Stimulated activated naive B cell treated with anti-CD40 and anti-IgM and Interleukin-4, amounts not matched to agents 10 μg/mL and 1 μg/mL and 100 μg/mL, for 72 hours (primary cell): ENCODE measurements at regions not wholly inside any gene's neighbourhood (a gene's known extent, or its start where the extent isn't known, plus 50 kb on each side); places are given as distances from the start of the nearest gene placed in this dataset.
A peak's percentile ranks its signal among the peaks of the same experiment; 100 is the strongest.
"Not testable (repeated sequence)": the region's sequence is repeated elsewhere in the genome, so short reads cannot be mapped to it uniquely, and the experiment has no call there.

ENCODE experiments used
- ATAC-seq, 2 donors: fragments of 150-1000 bp; cut with Tn5 transposase; replicated peaks; 2 replicates each; pipeline ENCODE4 v1.10.0; 2021; ENCODE audit warnings: moderate library complexity in 1 of 2
- DNase-seq: peaks from one replicate; pipeline ENCODE4 v3.0.0; 2021
- H3K27ac Mint-ChIP-seq: one replicate; pipeline ENCODE4 v1.8.0; 2022; ENCODE audit warnings: mild to moderate bottlenecking, mixed read lengths
- H3K27me3 Mint-ChIP-seq, 2 donors: one replicate each; pipeline ENCODE4 v1.8.0; 2022; ENCODE audit warnings: mixed read lengths in 2 of 2
- H3K36me3 Mint-ChIP-seq, 2 donors: one replicate each; pipeline ENCODE4 v1.8.0; 2022; ENCODE audit warnings: mixed read lengths in 2 of 2, mild to moderate bottlenecking in 1 of 2
- H3K4me1 Mint-ChIP-seq, 2 donors: one replicate each; pipeline ENCODE4 v1.8.0; 2022; ENCODE audit warnings: mixed read lengths in 2 of 2, mild to moderate bottlenecking in 1 of 2
- H3K4me3 Mint-ChIP-seq, 2 donors: one replicate each; pipeline ENCODE4 v1.8.0; 2022; ENCODE audit warnings: mild to moderate bottlenecking in 2 of 2, mixed read lengths in 2 of 2, moderate library complexity in 1 of 2
- H3K9me3 Mint-ChIP-seq, 2 donors: one replicate each; pipeline ENCODE4 v1.8.0; 2022; ENCODE audit warnings: mixed read lengths in 2 of 2, mild to moderate bottlenecking in 1 of 2

- peaks cover 31 to 34% of the 10 kb centered on the region in 2 donors for H3K36me3 Mint-ChIP-seq
- H3K4me3 Mint-ChIP-seq: no peak overlapping the region
- ATAC-seq: no peak
These were observed 90.4 kb upstream of the PLEKHM1 start for GRCh38 chr17:45580924-45581323.

DNA sequence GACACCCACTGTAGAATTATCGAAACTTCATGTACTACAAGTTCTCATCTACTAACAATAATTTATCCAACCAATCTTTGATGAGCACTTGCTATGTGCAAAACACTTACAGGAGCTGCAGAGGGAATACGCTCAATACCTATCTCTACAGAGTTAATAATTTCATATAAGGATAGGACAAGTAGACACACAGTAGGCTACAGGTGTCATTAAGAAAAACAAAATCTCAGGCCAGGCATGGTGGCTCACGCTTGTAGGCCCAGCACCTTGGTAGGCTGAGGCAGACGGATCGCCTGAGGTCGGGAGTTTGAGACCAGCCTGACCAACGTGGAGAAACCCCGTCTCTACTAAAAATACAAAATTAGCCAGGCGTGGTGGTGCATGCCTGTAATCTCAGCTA lies 91.3 kb upstream of the PLEKHM1 start:
- peaks cover 26 to 29% of the 10 kb centered on the region in 2 donors for H3K36me3 Mint-ChIP-seq

More at GRCh38 chr17:45580924-45581323, 90.4 kb upstream of the PLEKHM1 start:
- no peak for DNase-seq
- Mint-ChIP-seq H3K4me1 (peaks cover 44 to 74% of the 10 kb centered on the region in 2 donors), H3K27me3 (no peaks in the 10 kb centered on the region), H3K9me3 (no peaks in the 10 kb centered on the region), H3K27ac (no peak overlapping the region)

DNA sequence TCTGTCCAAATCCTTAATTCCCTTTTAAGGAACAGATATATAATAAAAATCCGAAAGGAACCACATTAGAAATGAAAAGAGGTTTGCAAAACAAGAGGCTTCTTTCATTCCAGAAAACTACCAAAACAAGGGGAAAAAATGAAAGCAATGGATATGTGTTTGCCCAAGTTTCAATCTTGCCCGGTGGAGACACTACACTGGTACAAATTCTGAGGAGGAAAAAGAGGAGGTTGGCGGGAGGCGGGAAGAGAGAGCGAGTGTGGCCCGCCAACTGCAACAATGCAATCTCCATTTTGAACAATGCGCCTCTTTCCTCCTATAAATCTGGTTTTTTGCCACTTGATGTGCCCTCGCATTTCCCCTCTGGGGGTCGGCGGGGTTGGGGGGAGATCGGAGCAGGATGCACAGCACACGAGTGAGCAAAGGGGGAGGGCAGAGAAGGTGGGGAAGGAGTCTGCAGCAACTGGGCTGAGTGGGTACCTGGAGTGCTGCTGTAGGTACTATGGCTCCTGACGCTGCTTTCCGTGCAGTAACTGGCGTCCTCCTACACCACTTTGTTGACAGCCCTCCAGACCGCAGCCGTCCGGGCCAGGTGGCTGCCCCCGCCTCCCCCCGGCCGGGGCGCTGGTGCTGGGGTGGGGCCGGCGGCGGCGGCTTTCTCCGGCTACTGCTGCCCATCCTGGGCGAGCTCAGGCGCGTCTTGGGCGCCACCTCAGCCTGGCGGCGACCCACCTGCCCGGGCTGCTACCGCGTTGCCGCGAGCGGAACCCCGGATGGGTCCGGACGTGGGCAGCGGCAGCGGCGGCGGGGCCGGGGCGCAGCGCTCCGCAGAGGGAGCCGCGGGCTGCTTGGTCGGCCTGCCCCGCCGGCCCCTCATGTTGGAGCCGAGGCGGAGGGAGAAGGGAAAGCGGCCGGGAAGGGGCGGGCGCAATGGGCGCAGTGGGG lies 93.8 kb upstream of the PLEKHM1 start:
- Mint-ChIP-seq H3K27me3 (no peaks in the 10 kb centered on the region), H3K36me3 (peaks cover 19 to 20% of the 10 kb centered on the region in 2 donors), H3K9me3 (no peaks in the 10 kb centered on the region), H3K4me3 (peak overlapping the region; percentile 98 to 99), H3K4me1 (peaks cover 19 to 48% of the 10 kb centered on the region in 2 donors), H3K27ac (peak overlapping the region; percentile 98)
- ATAC-seq (peak; percentile 71 to 75), DNase-seq (peak; percentile 83)

More for the DNA sequence above, 91.3 kb upstream of the PLEKHM1 start:
- H3K27ac Mint-ChIP-seq: no peak overlapping the region
- DNase-seq: no peak
- no peak for ATAC-seq
- no peaks in the 10 kb centered on the region for H3K9me3 Mint-ChIP-seq
- H3K4me3 Mint-ChIP-seq: no peak overlapping the region
- H3K27me3 Mint-ChIP-seq: no peaks in the 10 kb centered on the region
- H3K4me1 Mint-ChIP-seq: peaks cover 37 to 66% of the 10 kb centered on the region in 2 donors

- ATAC-seq (peak; percentile 81 to 84), DNase-seq (peak; percentile 86)
- Mint-ChIP-seq H3K4me3 (peak overlapping the region; percentile 98 to 99), H3K36me3 (peaks cover 14 to 18% of the 10 kb centered on the region in 2 donors), H3K27ac (peak overlapping the region; percentile 98), H3K4me1 (peaks cover 11 to 40% of the 10 kb centered on the region in 2 donors)
- H3K9me3 Mint-ChIP-seq, H3K27me3 Mint-ChIP-seq: not testable (repeated sequence)
These were observed 94.7 kb upstream of the PLEKHM1 start for GRCh38 chr17:45585037-45585733.

DNA sequence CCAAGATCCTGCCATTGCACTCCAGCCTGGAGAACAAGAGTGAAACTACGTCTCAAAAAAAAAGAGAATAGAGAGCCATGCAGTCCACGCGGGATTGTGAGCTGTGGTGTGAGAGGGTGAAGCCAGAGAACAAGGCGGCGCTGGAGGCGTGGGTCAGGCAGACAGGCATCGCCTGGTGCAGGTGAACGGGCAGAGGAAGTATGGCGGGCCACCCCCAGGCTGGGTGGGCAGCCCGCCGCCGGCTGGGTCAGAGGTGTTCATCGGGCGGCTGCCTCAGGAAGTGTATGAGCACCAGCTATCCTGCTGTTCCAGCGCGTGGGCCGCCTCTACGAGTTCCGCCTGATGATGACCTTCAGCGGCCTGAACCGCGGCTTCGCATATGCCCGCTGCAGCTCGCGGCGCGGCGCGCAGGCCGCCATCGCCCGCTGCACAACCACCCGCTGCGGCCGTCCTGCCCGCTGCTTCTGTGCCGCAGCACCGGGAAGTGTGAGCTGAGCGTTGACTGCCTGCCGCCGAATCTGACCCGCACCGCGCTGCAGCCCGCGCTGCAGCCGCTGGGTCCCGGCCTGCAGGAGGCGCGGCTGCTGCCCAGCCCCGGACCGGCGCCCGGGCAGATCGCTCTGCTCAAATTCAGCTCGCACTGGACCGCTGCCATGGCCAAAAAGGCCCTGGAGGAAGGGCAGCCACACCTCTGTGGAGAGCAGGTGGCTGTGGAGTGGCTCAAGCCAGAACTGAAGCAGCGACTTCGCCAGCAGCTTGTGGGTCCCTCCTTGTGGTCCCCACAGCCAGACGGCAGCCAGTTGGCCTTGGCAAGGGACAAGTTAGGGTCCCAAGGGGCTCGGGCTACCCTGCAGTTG lies 95.5 kb upstream of the PLEKHM1 start:
- Mint-ChIP-seq H3K36me3 (peaks cover 10 to 15% of the 10 kb centered on the region in 2 donors), H3K27ac (peak overlapping the region; percentile 98), H3K4me3 (peak overlapping the region; percentile 98 to 99), H3K4me1 (peaks cover 8 to 35% of the 10 kb centered on the region in 2 donors)
- ATAC-seq (peak; percentile 21 to 26), DNase-seq (peak; percentile 48)
- not testable (repeated sequence) for H3K27me3 Mint-ChIP-seq, H3K9me3 Mint-ChIP-seq

DNA sequence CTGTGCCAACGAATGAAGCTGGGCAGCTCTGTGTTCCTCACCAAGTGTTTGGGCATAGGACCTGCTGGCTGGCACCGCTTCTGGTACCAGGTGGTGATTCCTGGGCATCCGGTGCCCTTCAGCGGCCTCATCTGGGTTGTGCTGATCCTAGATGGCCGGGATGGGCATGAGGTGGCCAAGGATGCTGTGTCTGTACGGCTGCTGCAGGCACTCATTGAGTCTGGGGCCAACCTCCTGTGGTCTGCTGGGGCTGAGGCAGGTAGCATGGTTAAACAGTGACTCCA lies 96.1 kb upstream of the PLEKHM1 start:
- peaks cover 6 to 29% of the 10 kb centered on the region in 2 donors for H3K4me1 Mint-ChIP-seq
- H3K9me3 Mint-ChIP-seq, H3K36me3 Mint-ChIP-seq, H3K27ac Mint-ChIP-seq, DNase-seq, H3K27me3 Mint-ChIP-seq, ATAC-seq: not testable (repeated sequence)
- H3K4me3 Mint-ChIP-seq: peak overlapping the region; percentile 8 to 78

DNA sequence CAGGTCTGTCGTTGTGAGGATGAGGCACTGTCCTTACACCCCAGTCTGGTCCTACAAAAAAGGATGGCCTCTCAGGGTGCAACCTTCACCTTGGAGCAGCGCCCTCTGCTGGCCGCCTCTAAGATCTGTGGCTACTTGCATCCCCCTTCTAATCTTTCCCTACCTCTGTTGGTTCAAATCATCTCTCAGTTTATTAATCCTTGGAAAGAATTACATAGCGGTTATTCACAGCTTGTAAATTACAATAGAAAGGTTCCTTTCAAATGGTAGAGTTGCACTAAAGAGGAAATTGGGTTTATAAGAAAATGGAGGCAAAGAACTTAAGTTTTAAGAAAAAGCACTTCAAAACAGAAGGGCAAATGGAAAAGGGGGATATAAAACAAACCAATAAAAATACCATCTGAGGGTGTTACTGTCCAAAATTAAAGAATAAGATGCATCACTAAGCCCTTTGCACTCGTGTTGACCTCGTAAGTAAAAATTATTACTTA lies 102.0 kb upstream of the PLEKHM1 start:
- peak; percentile 98 to 99 for ATAC-seq
- H3K4me1 Mint-ChIP-seq, H3K9me3 Mint-ChIP-seq, H3K27ac Mint-ChIP-seq, H3K27me3 Mint-ChIP-seq, H3K4me3 Mint-ChIP-seq, H3K36me3 Mint-ChIP-seq: not testable (repeated sequence)
- peak; percentile 44 for DNase-seq

- not testable (repeated sequence) for ATAC-seq, H3K4me1 Mint-ChIP-seq, H3K36me3 Mint-ChIP-seq, H3K27me3 Mint-ChIP-seq, DNase-seq, H3K27ac Mint-ChIP-seq, H3K4me3 Mint-ChIP-seq, H3K9me3 Mint-ChIP-seq
These were observed 105.8 kb upstream of the PLEKHM1 start for GRCh38 chr17:45596347-45596746.

GRCh38 chr17:45600052-45601012 lies 109.8 kb upstream of the PLEKHM1 start:
- not testable (repeated sequence) for DNase-seq, H3K27me3 Mint-ChIP-seq, H3K27ac Mint-ChIP-seq, H3K9me3 Mint-ChIP-seq, H3K36me3 Mint-ChIP-seq, H3K4me1 Mint-ChIP-seq, H3K4me3 Mint-ChIP-seq
- peak; percentile 70 to 78 for ATAC-seq

GRCh38 chr17:45601013-45601412 lies 110.5 kb upstream of the PLEKHM1 start:
- H3K36me3 Mint-ChIP-seq, H3K4me3 Mint-ChIP-seq, H3K9me3 Mint-ChIP-seq, H3K27ac Mint-ChIP-seq, ATAC-seq, H3K4me1 Mint-ChIP-seq, DNase-seq, H3K27me3 Mint-ChIP-seq: not testable (repeated sequence)

DNA sequence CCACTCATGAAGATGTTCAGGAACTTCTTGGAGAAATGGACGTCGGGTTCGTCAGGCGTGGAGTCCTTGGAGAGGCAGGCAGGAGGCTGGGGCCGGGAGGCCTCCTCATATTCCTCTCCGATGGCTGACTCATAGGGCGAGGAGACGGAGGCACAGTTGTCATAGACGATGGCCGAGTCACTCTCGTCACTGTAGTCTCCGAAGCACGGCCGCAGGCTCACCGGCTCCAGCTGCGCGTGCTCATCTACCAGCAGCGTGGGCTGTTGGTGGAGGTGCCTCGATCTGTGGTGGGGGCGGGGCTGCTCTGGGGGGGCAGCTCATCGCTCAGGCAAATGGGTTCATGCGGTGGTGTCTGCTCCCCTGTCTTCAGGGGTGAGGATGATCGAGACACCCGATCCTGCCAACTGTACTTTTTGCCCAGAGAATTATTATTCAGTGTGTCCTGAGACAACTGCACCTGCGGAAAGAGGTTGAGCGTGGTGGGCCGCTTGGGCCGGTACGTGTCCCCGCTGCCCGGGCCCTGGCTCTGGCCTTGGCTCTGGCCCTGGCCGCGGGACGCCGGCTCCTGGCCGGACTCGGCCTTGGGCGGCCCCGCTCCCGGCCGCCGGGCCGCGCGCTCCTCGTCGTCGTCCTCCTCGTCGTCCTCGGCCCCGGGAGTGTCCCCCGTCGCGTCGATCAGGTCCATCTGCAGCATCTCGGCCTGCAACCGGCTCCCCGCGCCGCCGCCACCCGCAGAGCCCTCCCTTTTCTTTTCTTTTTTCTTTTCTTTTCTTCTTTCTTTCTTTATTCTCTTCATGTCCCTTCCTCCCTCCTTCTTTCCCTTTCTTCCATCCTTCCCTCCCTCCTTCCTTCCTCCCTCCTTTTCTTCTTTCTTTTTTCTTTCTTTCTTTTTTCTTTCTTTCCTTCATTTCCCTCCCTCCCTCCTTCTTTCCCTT lies 111.4 kb upstream of the PLEKHM1 start:
- not testable (repeated sequence) for H3K27me3 Mint-ChIP-seq, DNase-seq, ATAC-seq, H3K27ac Mint-ChIP-seq, H3K4me1 Mint-ChIP-seq, H3K36me3 Mint-ChIP-seq, H3K4me3 Mint-ChIP-seq, H3K9me3 Mint-ChIP-seq

DNA sequence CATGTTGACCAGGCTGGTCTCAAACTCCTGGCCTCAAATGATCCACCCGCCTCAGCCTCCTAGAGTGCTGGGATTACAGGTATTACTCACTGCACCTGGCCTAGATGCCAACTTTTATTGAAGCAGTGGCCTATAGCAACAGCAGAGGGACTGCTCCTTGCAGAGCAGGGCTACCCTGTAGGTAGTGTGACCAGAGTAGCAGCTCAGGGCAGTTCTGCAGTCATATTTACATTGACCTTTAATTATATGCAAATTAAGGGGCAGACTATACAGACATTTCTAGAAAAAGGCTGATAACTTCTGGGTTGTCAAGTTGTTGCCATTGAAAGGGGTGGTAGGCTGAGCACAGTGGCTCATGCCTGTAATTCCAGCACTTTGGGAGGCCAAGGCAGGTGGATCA lies 115.2 kb upstream of the PLEKHM1 start:
- not testable (repeated sequence) for H3K36me3 Mint-ChIP-seq, H3K27me3 Mint-ChIP-seq, H3K4me1 Mint-ChIP-seq, H3K4me3 Mint-ChIP-seq, H3K27ac Mint-ChIP-seq, H3K9me3 Mint-ChIP-seq, DNase-seq
- peak; percentile 54 to 59 for ATAC-seq
